Esophagus muscularis mucosa (tissue), 4 donors: ENCODE measurements at regions not wholly inside any gene's neighbourhood (a gene's known extent, or its start where the extent isn't known, plus 50 kb on each side); places are given as distances from the start of the nearest gene placed in this dataset.

ENCODE experiments used
- EP300 ChIP-seq: sonication (generic); formaldehyde crosslinking; IDR thresholded peaks from one replicate; pipeline ENCODE4 v1.6.1; 2017; ENCODE audit warnings: antibody characterized with exemption
- POLR2A ChIP-seq: fragments of 450-650 bp; IDR thresholded peaks from one replicate; pipeline ENCODE4 v1.6.1; 2017; ENCODE audit warnings: antibody characterized with exemption, moderate library complexity, mild to moderate bottlenecking, low read depth
- TF ChIP-seq, protein P1 (sequence below), 3 experiments: fragments of 200-600 bp in 2 of 3; fragments of 450-650 bp in 1 of 3; sonication (generic) in 2 of 3; IDR thresholded peaks; one replicate each; pipeline ENCODE4 v1.5.1; 2017 to 2019; ENCODE audit warnings: antibody characterized with exemption in 3 of 3, mild to moderate bottlenecking in 2 of 3, moderate library complexity in 1 of 3

DNA sequence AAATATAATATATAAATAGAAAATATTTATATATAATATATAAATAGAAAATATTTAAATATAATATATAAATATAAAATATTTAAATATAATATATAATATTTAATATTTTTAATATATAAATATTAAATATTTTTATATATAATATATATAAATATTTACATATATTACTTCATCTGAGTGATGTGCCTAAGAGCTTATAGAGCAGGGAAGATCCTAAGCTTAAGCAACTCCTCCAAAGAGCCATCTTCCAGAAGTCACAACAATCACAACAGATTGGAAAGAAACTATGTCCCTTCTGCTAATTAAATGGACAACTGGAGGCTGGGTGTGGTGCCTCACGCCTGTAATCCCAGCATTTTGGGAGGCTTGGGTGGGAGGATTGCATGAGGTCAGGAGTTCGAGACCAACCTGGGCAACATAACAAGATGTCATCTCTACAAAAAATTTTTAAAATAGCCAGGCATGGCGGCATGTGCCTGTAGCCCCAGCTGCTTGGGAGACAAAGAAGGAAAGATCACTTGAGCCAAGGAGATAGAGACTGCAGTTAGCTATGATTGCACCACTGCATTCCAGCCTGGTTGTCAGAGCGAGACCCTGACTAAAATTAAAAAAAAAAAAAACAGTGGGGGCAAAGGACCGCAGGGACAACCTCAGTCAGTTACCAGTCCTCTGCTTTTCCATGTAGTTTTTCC lies 198.7 kb downstream of the SKIDA1 start:
- TF ChIP-seq, protein P1, sequence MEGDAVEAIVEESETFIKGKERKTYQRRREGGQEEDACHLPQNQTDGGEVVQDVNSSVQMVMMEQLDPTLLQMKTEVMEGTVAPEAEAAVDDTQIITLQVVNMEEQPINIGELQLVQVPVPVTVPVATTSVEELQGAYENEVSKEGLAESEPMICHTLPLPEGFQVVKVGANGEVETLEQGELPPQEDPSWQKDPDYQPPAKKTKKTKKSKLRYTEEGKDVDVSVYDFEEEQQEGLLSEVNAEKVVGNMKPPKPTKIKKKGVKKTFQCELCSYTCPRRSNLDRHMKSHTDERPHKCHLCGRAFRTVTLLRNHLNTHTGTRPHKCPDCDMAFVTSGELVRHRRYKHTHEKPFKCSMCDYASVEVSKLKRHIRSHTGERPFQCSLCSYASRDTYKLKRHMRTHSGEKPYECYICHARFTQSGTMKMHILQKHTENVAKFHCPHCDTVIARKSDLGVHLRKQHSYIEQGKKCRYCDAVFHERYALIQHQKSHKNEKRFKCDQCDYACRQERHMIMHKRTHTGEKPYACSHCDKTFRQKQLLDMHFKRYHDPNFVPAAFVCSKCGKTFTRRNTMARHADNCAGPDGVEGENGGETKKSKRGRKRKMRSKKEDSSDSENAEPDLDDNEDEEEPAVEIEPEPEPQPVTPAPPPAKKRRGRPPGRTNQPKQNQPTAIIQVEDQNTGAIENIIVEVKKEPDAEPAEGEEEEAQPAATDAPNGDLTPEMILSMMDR (IDR thresholded peaks at IDR 0.05), result no peak
- TF ChIP-seq EP300 (no peak), POLR2A (no peak)
